OCI-LY7 (cell line): ENCODE measurements at regions not wholly inside any gene's neighbourhood (a gene's known extent, or its start where the extent isn't known, plus 50 kb on each side); places are given as distances from the start of the nearest gene placed in this dataset.

Experiments
- BruUV-seq: library from RNA; stranded (reverse); fragments of 400-500 nt; replicated peaks from 2 replicates; lab custom pipeline; 2021; lab: Mats Ljungman, UMichigan
- CTCF ChIA-PET: fragments of 300-600 bp; sonication (Branson Sonifier 250); formaldehyde crosslinking; loops from one replicate; lab custom pipeline; 2022; ENCODE audit warnings: antibody characterized with exemption; ENCODE audit not compliant: unreplicated experiment; lab: Charles Lee
- POLR2A ChIA-PET: fragments of 300-600 bp; sonication (Branson Sonifier 250); formaldehyde crosslinking; loops from one replicate; lab custom pipeline; 2022; ENCODE audit warnings: antibody characterized with exemption; lab: Charles Lee
- DNase-seq: peaks from one replicate; pipeline ENCODE4 v3.0.0-alpha.2; 2015; ENCODE audit warnings: low spot score
- H2AFZ ChIP-seq: fragments of 200-600 bp; sonication (generic), shearing (Covaris generic); 2 replicates; pipeline ENCODE4 v1.6.1; 2014; ENCODE audit warnings: mild to moderate bottlenecking, antibody characterized with exemption, low read length, moderate library complexity
- H3K27ac ChIP-seq: fragments of 200-600 bp; sonication (generic); 2 replicates; pipeline ENCODE4 v1.5.1; 2014; ENCODE audit warnings: mixed run types, low read depth, mild to moderate bottlenecking, moderate library complexity, low read length, inconsistent platforms; ENCODE audit not compliant: poor library complexity, severe bottlenecking
- H3K36me3 ChIP-seq: fragments of 200-600 bp; sonication (generic); 2 replicates; pipeline ENCODE4 v1.6.1; 2014; ENCODE audit warnings: mild to moderate bottlenecking, antibody characterized with exemption, low read length, moderate library complexity, mixed read lengths; ENCODE audit not compliant: insufficient read depth
- H3K4me1 ChIP-seq: fragments of 200-600 bp; sonication (generic); 2 replicates; pipeline ENCODE4 v1.5.1; 2014; ENCODE audit warnings: mild to moderate bottlenecking, low read length; ENCODE audit not compliant: insufficient read depth, poor library complexity, severe bottlenecking
- H3K4me2 ChIP-seq: fragments of 200-600 bp; sonication (generic); 2 replicates; pipeline ENCODE4 v1.6.1; 2014; ENCODE audit warnings: mild to moderate bottlenecking, low read length
- H3K4me3 ChIP-seq: fragments of 200-600 bp; sonication (generic); 2 replicates; pipeline ENCODE4 v1.5.1; 2014; ENCODE audit warnings: mild to moderate bottlenecking, low read depth, low read length; ENCODE audit not compliant: poor library complexity, severe bottlenecking
- H3K79me2 ChIP-seq: fragments of 200-600 bp; sonication (generic); 2 replicates; pipeline ENCODE4 v1.6.1; 2016; ENCODE audit warnings: low read depth, mild to moderate bottlenecking, low read length, moderate library complexity, mixed read lengths; ENCODE audit not compliant: insufficient read depth
- H3K9me2 ChIP-seq: fragments of 200-600 bp; sonication (generic); 2 replicates; pipeline ENCODE4 v1.6.1; 2016; ENCODE audit warnings: mild to moderate bottlenecking, low read length, mixed read lengths; ENCODE audit not compliant: insufficient read depth
- H3K9me3 ChIP-seq: fragments of 200-600 bp; sonication (generic); 2 replicates; pipeline ENCODE4 v1.6.1; 2014; ENCODE audit warnings: mild to moderate bottlenecking, mixed run types, low read length, mixed read lengths
- H4K20me1 ChIP-seq: fragments of 200-600 bp; sonication (generic); 2 replicates; pipeline ENCODE4 v1.6.1; 2014; ENCODE audit warnings: mild to moderate bottlenecking, antibody characterized with exemption, low read length, moderate library complexity, mixed read lengths; ENCODE audit not compliant: insufficient read depth
- CTCF ChIP-seq: fragments of 200-600 bp; sonication (generic); conservative IDR thresholded peaks from 2 replicates; pipeline ENCODE4 v1.5.1; 2014; ENCODE audit warnings: mild to moderate bottlenecking, antibody characterized with exemption, low read length, moderate library complexity, mixed read lengths
- EZH2phosphoT487 ChIP-seq: fragments of 200-600 bp; sonication (generic); IDR thresholded peaks from 2 replicates; pipeline ENCODE4 v1.6.1; 2018; ENCODE audit warnings: low read depth, borderline replicate concordance, mild to moderate bottlenecking, mixed run types, antibody characterized with exemption, low read length, moderate library complexity, mixed read lengths
- intact Hi-C: fragments of 100-400 bp; cut with micrococcal nuclease; formaldehyde crosslinking; loops from one replicate; pipeline ENCODE4 v1.10.0; 2022; ENCODE audit not compliant: unreplicated experiment

DNA sequence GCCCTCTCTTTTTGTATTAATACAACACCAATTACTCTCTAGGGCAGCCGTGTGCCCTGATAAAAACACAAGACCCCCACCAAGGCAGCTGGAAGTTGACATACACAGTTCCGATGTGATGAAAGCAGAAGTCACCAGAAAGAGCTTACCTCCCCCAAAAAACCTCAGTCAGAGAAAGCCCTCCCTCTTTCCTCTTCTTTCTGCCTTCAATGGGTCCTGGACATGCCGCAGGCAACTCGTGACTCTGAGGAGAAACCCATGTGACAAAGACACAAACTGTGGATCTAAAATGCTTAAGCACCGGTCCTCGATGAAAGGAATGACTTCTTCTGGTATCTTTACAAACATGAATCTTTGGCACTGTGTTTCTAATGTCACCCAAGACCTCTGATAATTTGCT, 117.7 kb upstream of the CCDC28A start:
- intact Hi-C loops, result no loop called here
- TF ChIP-seq CTCF (no peak), EZH2phosphoT487 (no peak)
- Histone ChIP-seq H4K20me1 (no peaks in the 10 kb centered on the region), H3K36me3 (no peaks in the 10 kb centered on the region), H3K4me1 (no peaks in the 10 kb centered on the region), H3K9me3 (no peaks in the 10 kb centered on the region), H3K9me2 (no peaks in the 10 kb centered on the region), H3K4me2 (no peak overlapping the region), H3K4me3 (no peak overlapping the region), H2AFZ (no peak overlapping the region), H3K79me2 (no peaks in the 10 kb centered on the region), H3K27ac (no peak overlapping the region)
- BruUV-seq, result no TSS peak
- ChIA-PET CTCF (no interaction called here), POLR2A (interaction anchor here (1.1 kb wide), 1 partner anchor 57 kb away, joined by 3 read pairs; no protein-coding TSS in a partner anchor)
- DNase-seq, result no peak

DNA sequence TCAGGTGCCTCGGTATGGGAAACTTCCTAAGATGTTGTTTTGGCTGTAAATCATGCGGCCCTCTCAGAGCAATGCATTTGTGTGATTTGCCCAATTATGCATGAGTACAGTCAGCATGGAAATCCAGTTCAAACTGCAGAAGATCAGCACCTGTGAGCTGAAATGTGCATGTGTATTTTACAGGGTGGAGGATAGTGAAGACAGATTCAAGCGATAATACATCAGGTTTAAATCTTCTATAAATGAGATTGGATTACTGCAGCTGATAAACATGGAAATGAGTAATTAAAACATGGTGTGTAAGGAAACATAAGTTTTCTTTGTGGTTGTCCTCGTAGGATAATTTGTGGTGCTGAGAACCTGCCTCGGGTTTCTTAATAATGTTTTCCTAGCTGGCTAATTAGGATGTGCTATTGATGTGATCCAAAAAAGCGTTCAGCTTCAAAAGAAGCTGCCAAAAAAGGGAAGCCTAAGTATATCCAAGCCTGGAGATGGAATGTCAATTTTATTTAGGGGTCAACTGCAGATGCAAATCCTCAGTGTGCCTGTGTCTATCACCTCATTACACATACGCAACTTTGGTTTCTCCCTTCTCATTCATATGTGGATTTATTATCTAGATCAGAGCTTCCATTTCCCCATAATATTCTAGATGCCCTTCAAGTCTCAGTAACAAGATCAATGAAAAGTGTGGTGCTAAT, 117.1 kb upstream of the CCDC28A start:
- no peak overlapping the region for H3K4me2 ChIP-seq
- no peaks in the 10 kb centered on the region for H3K9me2 ChIP-seq
- POLR2A ChIA-PET, result no interaction called here
- no peaks in the 10 kb centered on the region for H4K20me1 ChIP-seq
- H3K4me3 ChIP-seq, result no peak overlapping the region
- CTCF ChIA-PET, result no interaction called here
- H3K79me2 ChIP-seq, result no peaks in the 10 kb centered on the region
- H3K4me1 ChIP-seq, result no peaks in the 10 kb centered on the region
- DNase-seq, result no peak
- BruUV-seq, result no TSS peak
- H2AFZ ChIP-seq, result no peak overlapping the region
- no peaks in the 10 kb centered on the region for H3K36me3 ChIP-seq
- intact Hi-C loops, result no loop called here
- H3K27ac ChIP-seq, result no peak overlapping the region
- H3K9me3 ChIP-seq, result no peaks in the 10 kb centered on the region
- TF ChIP-seq EZH2phosphoT487 (no peak), CTCF (no peak)

DNA sequence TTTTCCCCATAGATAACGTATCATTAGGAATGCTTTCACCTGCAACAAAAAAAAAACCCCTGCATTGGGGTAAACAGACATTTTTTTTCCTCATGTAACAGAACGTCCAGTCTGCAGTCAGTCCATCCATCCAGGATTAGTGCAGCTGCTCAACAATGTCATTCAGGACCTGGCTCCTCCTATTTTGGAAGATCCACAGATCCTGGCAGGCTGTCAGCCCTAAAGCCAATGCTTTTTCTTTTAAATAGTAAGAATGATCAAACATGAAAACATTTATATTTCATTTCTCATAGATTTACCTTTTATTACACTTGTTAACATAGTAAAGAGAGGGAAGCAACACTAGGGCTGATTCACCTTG, 116.5 kb upstream of the CCDC28A start:
- Histone ChIP-seq H4K20me1 (no peaks in the 10 kb centered on the region), H3K36me3 (no peaks in the 10 kb centered on the region), H3K4me3 (no peak overlapping the region), H3K9me2 (no peaks in the 10 kb centered on the region), H3K4me1 (no peaks in the 10 kb centered on the region), H3K27ac (no peak overlapping the region), H3K79me2 (no peaks in the 10 kb centered on the region), H2AFZ (no peak overlapping the region), H3K9me3 (no peaks in the 10 kb centered on the region), H3K4me2 (no peak overlapping the region)
- intact Hi-C loops, result no loop called here
- TF ChIP-seq CTCF, result no peak
- no peak for TF ChIP-seq EZH2phosphoT487
- BruUV-seq, result no TSS peak
- CTCF ChIA-PET, result no interaction called here
- DNase-seq, result no peak
- POLR2A ChIA-PET, result no interaction called here
